H9 (cell line): ENCODE measurements at regions not wholly inside any gene's neighbourhood (a gene's known extent, or its start where the extent isn't known, plus 50 kb on each side); places are given as distances from the start of the nearest gene placed in this dataset.

Source experiments
- DNase-seq: peaks from one replicate; pipeline ENCODE4 v3.0.0-alpha.2; 2017
- H2AFZ ChIP-seq: one replicate; pipeline ENCODE4 v1.6.1; 2013; ENCODE audit warnings: mild to moderate bottlenecking, low read length, control low read depth, moderate library complexity
- H2AK5ac ChIP-seq: 2 replicates; pipeline ENCODE4 v1.6.1; 2013; ENCODE audit warnings: low read length, control low read depth, mixed read lengths; ENCODE audit not compliant: insufficient read length
- H2BK120ac ChIP-seq: one replicate; pipeline ENCODE4 v1.6.1; 2013; ENCODE audit warnings: low read depth, mild to moderate bottlenecking, low read length, control low read depth, inconsistent platforms; ENCODE audit not compliant: poor library complexity, severe bottlenecking
- H2BK12ac ChIP-seq: 2 replicates; pipeline ENCODE4 v1.6.1; 2013; ENCODE audit warnings: low read length, control low read depth, mixed read lengths, low read depth; ENCODE audit not compliant: insufficient read length
- H2BK15ac ChIP-seq: 2 replicates; pipeline ENCODE4 v1.6.1; 2013; ENCODE audit warnings: low read depth, low read length, control low read depth
- H2BK20ac ChIP-seq: one replicate; pipeline ENCODE4 v1.6.1; 2013; ENCODE audit warnings: low read depth, mild to moderate bottlenecking, low read length, control low read depth, inconsistent platforms; ENCODE audit not compliant: poor library complexity, severe bottlenecking
- H2BK5ac ChIP-seq: 2 replicates; pipeline ENCODE4 v1.6.1; 2013; ENCODE audit warnings: low read length, control low read depth, mixed read lengths; ENCODE audit not compliant: insufficient read length
- H3K14ac ChIP-seq: 2 replicates; pipeline ENCODE4 v1.6.1; 2013; ENCODE audit warnings: low read length, control low read depth; ENCODE audit not compliant: insufficient read depth
- H3K18ac ChIP-seq: 2 replicates; pipeline ENCODE4 v1.6.1; 2013; ENCODE audit warnings: low read depth, mild to moderate bottlenecking, mixed read lengths, low read length, control low read depth; ENCODE audit not compliant: insufficient read length
- H3K23ac ChIP-seq: 2 replicates; pipeline ENCODE4 v1.6.1; 2013; ENCODE audit warnings: low read length, control low read depth, mixed read lengths, low read depth; ENCODE audit not compliant: insufficient read length
- H3K23me2 ChIP-seq: 2 replicates; pipeline ENCODE4 v1.6.1; 2013; ENCODE audit warnings: low read depth, mild to moderate bottlenecking, mixed read lengths, low read length, control low read depth; ENCODE audit not compliant: insufficient read length, poor library complexity, severe bottlenecking
- H3K27ac ChIP-seq: 2 replicates; pipeline ENCODE4 v1.5.1; 2013; ENCODE audit warnings: low read length, control low read depth, mixed read lengths, low read depth; ENCODE audit not compliant: insufficient read length
- H3K27me3 ChIP-seq: 2 replicates; pipeline ENCODE4 v1.6.1; 2013; ENCODE audit warnings: low read length, control low read depth, inconsistent platforms; ENCODE audit not compliant: insufficient read depth
- H3K4ac ChIP-seq: 2 replicates; pipeline ENCODE4 v1.6.1; 2013; ENCODE audit warnings: low read depth, mild to moderate bottlenecking, control low read depth, inconsistent platforms, low read length, moderate library complexity
- H3K4me1 ChIP-seq: 2 replicates; pipeline ENCODE4 v1.6.1; 2013; ENCODE audit warnings: low read length, control low read depth, inconsistent platforms; ENCODE audit not compliant: insufficient read depth
- H3K4me2 ChIP-seq: 2 replicates; pipeline ENCODE4 v1.6.1; 2013; ENCODE audit warnings: low read length, control low read depth, mixed read lengths; ENCODE audit not compliant: insufficient read length, insufficient read depth
- H3K56ac ChIP-seq: 2 replicates; pipeline ENCODE4 v1.6.1; 2013; ENCODE audit warnings: low read depth, mild to moderate bottlenecking, mixed read lengths, low read length, control low read depth; ENCODE audit not compliant: insufficient read length
- H3K79me1 ChIP-seq: 2 replicates; pipeline ENCODE4 v1.6.1; 2013; ENCODE audit warnings: low read depth, mild to moderate bottlenecking, moderate library complexity, low read length, control low read depth, inconsistent platforms; ENCODE audit not compliant: insufficient read depth, poor library complexity, severe bottlenecking
- H3K79me2 ChIP-seq: 2 replicates; pipeline ENCODE4 v1.6.1; 2013; ENCODE audit warnings: low read length, control low read depth, inconsistent platforms; ENCODE audit not compliant: insufficient read depth
- H3K9ac ChIP-seq: 2 replicates; pipeline ENCODE4 v1.6.1; 2013; ENCODE audit warnings: low read length, control low read depth, mixed read lengths; ENCODE audit not compliant: insufficient read length; ENCODE audit errors: extremely low read depth
- H3K9me3 ChIP-seq: one replicate; pipeline ENCODE4 v1.6.1; 2013; ENCODE audit warnings: low read depth, low read length, inconsistent platforms; ENCODE audit not compliant: control insufficient read depth
- H3T11ph ChIP-seq: one replicate; pipeline ENCODE4 v1.6.1; 2013; ENCODE audit warnings: mild to moderate bottlenecking, low read length, control low read depth, inconsistent platforms
- H4K20me1 ChIP-seq: one replicate; pipeline ENCODE4 v1.6.1; 2013; ENCODE audit not compliant: control insufficient read depth, insufficient read length, insufficient read depth
- H4K5ac ChIP-seq: 2 replicates; pipeline ENCODE4 v1.6.1; 2013; ENCODE audit warnings: low read depth, mild to moderate bottlenecking, mixed read lengths, low read length, control low read depth; ENCODE audit not compliant: insufficient read length
- H4K8ac ChIP-seq: replicated peaks from 2 replicates; pipeline ENCODE4 v1.6.1; 2013; ENCODE audit warnings: low read length, control low read depth, mixed read lengths, low read depth; ENCODE audit not compliant: insufficient read length
- H4K91ac ChIP-seq: 2 replicates; pipeline ENCODE4 v1.6.1; 2013; ENCODE audit warnings: low read depth, mild to moderate bottlenecking, moderate library complexity, mixed read lengths, low read length, control low read depth; ENCODE audit not compliant: insufficient read length
- H3K27ac Mint-ChIP-seq, 3 experiments: 2 replicates in 2 of 3; 3 replicates in 1 of 3; pipeline ENCODE4 v1.8.0; 2020 to 2021; ENCODE audit warnings: mixed read lengths in 3 of 3, mild to moderate bottlenecking in 1 of 3, moderate library complexity in 1 of 3
- H3K27me3 Mint-ChIP-seq: 2 replicates; pipeline ENCODE4 v1.8.0; 2021; ENCODE audit warnings: low read depth, mild to moderate bottlenecking, moderate library complexity, mixed read lengths
- H3K36me3 Mint-ChIP-seq, 3 experiments: 2 replicates in 2 of 3; 3 replicates in 1 of 3; pipeline ENCODE4 v1.8.0; 2020 to 2021; ENCODE audit warnings: low read depth in 3 of 3, mixed read lengths in 3 of 3; ENCODE audit not compliant: insufficient read depth in 1 of 3
- H3K4me1 Mint-ChIP-seq, 2 experiments: 2 replicates each; pipeline ENCODE4 v1.8.0; 2020; ENCODE audit warnings: mixed read lengths in 2 of 2
- H3K4me3 Mint-ChIP-seq, 2 experiments: 2 replicates in 1 of 2; 3 replicates in 1 of 2; pipeline ENCODE4 v1.8.0; 2020 to 2021; ENCODE audit warnings: mild to moderate bottlenecking in 2 of 2, mixed read lengths in 2 of 2, moderate library complexity in 1 of 2
- H3K9me3 Mint-ChIP-seq, 2 experiments: 2 replicates in 1 of 2; 3 replicates in 1 of 2; pipeline ENCODE4 v1.8.0; 2020; ENCODE audit warnings: mild to moderate bottlenecking in 2 of 2, mixed read lengths in 2 of 2, moderate library complexity in 1 of 2
- CTCF ChIP-seq: fragments of 200-600 bp; sonication (generic); conservative IDR thresholded peaks from 3 replicates; pipeline ENCODE4 v1.8.0; 2021; ENCODE audit warnings: antibody characterized with exemption, mild to moderate bottlenecking
- WGBS: extraction: QIAGEN DNeasy Blood & Tissue Kit; methylation state at CpG from one replicate; pipeline ENCODE4 v1.1.7; 2013; ENCODE audit warnings: missing lambda C conversion rate, low lambda C conversion rate, mixed read lengths; ENCODE audit not compliant: insufficient read length; ENCODE audit errors: extremely low coverage; 5-methylcytosine and 5-hydroxymethylcytosine counted together

GRCh38 chr10:78304091-78305045 is 270.7 kb downstream of the RPS24 start:
- no peak overlapping the region for H3K9ac ChIP-seq
- H3K9me3 Mint-ChIP-seq = no peaks in the 10 kb centered on the region
- H3K56ac ChIP-seq = no peak overlapping the region
- H4K20me1 ChIP-seq = no peaks in the 10 kb centered on the region
- H3K4me2 ChIP-seq = no peak overlapping the region
- H3K18ac ChIP-seq = no peak overlapping the region
- peaks cover 29 to 31% of the 10 kb centered on the region in 2 experiments for H3K4me1 Mint-ChIP-seq
- no peak overlapping the region for H3K27ac ChIP-seq
- no peak overlapping the region for H4K5ac ChIP-seq
- H3T11ph ChIP-seq = no peak overlapping the region
- H3K23me2 ChIP-seq = no peaks in the 10 kb centered on the region
- no peak overlapping the region for H4K91ac ChIP-seq
- no peak overlapping the region for H3K14ac ChIP-seq
- no peaks in the 10 kb centered on the region for H3K9me3 ChIP-seq
- H2AK5ac ChIP-seq = no peak overlapping the region
- TF ChIP-seq CTCF = no peak
- DNase-seq = peak; percentile 16
- no peak overlapping the region for H2BK5ac ChIP-seq
- no peaks in the 10 kb centered on the region for H3K79me2 ChIP-seq
- H3K27ac Mint-ChIP-seq = no peak overlapping the region
- H2BK20ac ChIP-seq = no peak overlapping the region
- WGBS = no CpG with 5 or more reads among the region's 12 CpGs
- no peak overlapping the region for H3K23ac ChIP-seq
- no peak overlapping the region for H2AFZ ChIP-seq
- H2BK120ac ChIP-seq = no peak overlapping the region
- H3K27me3 Mint-ChIP-seq = peaks cover 20% of the 10 kb centered on the region
- H3K4me1 ChIP-seq = peaks cover 2% of the 10 kb centered on the region; the same call in 1 of the 2 replicates
- no peak overlapping the region for H2BK12ac ChIP-seq
- no peaks in the 10 kb centered on the region for H3K27me3 ChIP-seq
- H3K36me3 Mint-ChIP-seq = no peaks in the 10 kb centered on the region
- no peak overlapping the region for H3K4ac ChIP-seq
- no peak overlapping the region for H4K8ac ChIP-seq
- no peak overlapping the region for H3K4me3 Mint-ChIP-seq
- no peaks in the 10 kb centered on the region for H3K79me1 ChIP-seq
- H2BK15ac ChIP-seq = no peak overlapping the region
